ENCODE measurements at regions not wholly inside any gene's neighbourhood (a gene's known extent, or its start where the extent isn't known, plus 50 kb on each side); places are given as distances from the start of the nearest gene placed in this dataset.

DNA sequence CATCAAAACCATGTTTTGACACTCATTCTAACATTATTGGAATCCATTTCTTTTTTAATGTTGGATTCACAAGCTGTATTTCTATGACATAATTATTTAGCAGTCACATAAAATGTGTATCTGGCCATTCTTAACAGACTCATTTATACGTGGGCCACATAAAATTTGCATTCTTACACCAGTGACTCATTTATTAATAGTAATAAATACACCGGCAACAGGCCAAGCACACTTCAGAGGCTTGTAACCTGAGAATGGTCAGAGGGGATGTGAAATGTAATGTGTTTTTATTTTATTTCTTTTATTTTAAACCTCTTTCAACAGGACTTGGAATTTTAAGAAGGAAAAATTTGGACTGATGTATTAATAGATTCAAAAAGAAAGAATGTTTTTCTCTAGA is 384.9 kb upstream of the RARB start:
- TF ChIP-seq, protein P1, sequence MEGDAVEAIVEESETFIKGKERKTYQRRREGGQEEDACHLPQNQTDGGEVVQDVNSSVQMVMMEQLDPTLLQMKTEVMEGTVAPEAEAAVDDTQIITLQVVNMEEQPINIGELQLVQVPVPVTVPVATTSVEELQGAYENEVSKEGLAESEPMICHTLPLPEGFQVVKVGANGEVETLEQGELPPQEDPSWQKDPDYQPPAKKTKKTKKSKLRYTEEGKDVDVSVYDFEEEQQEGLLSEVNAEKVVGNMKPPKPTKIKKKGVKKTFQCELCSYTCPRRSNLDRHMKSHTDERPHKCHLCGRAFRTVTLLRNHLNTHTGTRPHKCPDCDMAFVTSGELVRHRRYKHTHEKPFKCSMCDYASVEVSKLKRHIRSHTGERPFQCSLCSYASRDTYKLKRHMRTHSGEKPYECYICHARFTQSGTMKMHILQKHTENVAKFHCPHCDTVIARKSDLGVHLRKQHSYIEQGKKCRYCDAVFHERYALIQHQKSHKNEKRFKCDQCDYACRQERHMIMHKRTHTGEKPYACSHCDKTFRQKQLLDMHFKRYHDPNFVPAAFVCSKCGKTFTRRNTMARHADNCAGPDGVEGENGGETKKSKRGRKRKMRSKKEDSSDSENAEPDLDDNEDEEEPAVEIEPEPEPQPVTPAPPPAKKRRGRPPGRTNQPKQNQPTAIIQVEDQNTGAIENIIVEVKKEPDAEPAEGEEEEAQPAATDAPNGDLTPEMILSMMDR (conservative IDR thresholded peaks at IDR 0.05): no peak
- no peak for TF ChIP-seq ZFX (IDR thresholded peaks at IDR 0.05)

Measured in C4-2B (cell line).